ENCODE measurements at regions not wholly inside any gene's neighbourhood (a gene's known extent, or its start where the extent isn't known, plus 50 kb on each side); places are given as distances from the start of the nearest gene placed in this dataset.

- TF ChIP-seq EP300 (IDR thresholded peaks at IDR 0.05; ENCODE audit: borderline replicate concordance in 1 of 2, low read depth in 1 of 2, low read length in 1 of 2) (peak; percentile 29 to 66; a peak in 2 of 4 replicates), CTCF (IDR thresholded peaks at IDR 0.05) (no peak), RAD21 (IDR thresholded peaks at IDR 0.05; ENCODE audit: low read length) (no peak; the same call in 1 of the 2 replicates), ZBTB33 (IDR thresholded peaks at IDR 0.05; ENCODE audit: borderline replicate concordance, low read depth) (no peak), JUND (IDR thresholded peaks at IDR 0.05) (peak; percentile 25; the same call in 1 of the 2 replicates), TAF1 (IDR thresholded peaks at IDR 0.05; ENCODE audit: borderline replicate concordance, low read depth, low read length) (no peak), RCOR1 (IDR thresholded peaks at IDR 0.05; ENCODE audit: low read length) (peak; percentile 41), EZH2phosphoT487 (IDR thresholded peaks at IDR 0.05; ENCODE audit: borderline replicate concordance, low read depth) (no peak)
These were observed 147.0 kb downstream of the SOX4 start for GRCh38 chr6:21740376-21741124.
